GM19328 (cell line): ENCODE measurements at regions not wholly inside any gene's neighbourhood (a gene's known extent, or its start where the extent isn't known, plus 50 kb on each side); places are given as distances from the start of the nearest gene placed in this dataset.

Experiments
- ATAC-seq: cut with Tn5 transposase; IDR thresholded peaks from one replicate; pipeline ENCODE4 v1.9.1; 2021; ENCODE audit warnings: mild to moderate bottlenecking, moderate library complexity; ENCODE audit not compliant: unreplicated experiment

- ATAC-seq: no peak
Observed at GRCh38 chr3:194801461-194802432, 116.1 kb downstream of the FAM43A start.

DNA sequence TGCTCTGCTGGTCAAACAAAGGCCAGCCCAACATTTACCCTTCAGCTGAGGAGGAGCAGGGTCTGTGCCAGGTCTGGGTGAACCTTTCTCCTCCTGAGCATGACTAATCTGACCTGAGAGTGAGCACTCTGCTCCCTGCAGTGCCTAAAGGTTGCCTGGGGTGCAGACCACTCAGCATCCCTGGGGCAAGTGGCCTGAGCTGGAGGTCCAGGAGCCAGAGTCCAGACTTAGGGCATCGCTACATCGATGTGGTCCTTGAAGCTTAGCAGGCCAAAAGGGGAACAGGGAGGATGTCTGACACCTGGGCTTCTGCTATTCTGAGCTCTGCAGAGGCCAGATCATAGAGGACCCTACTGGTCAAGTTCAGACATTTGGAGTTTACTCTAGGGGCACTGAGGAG lies 119.1 kb downstream of the FAM43A start:
- ATAC-seq: no peak

DNA sequence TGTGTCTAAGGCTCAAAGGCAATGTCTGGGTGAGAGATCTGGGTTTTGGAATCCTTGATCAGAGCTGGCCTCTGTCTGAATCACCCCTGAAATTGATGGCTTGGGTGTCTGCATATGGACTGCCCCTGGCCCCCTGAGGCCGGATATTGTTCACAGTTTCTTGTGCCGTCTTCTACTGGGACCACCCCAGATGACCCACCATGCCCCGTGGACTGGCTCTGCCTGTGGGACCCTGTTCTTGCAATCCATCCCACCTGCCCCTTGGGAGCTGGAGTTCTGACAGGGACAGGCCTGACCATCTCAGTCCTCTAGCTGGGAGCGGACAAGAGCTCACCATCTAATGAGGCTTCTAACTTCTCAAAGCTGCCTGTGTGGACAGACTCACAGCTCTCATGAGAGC lies 119.9 kb downstream of the FAM43A start:
- no peak for ATAC-seq

GRCh38 chr3:194806991-194807630 lies 121.4 kb downstream of the FAM43A start:
- no peak for ATAC-seq

GRCh38 chr3:194808640-194809097 lies 123.0 kb downstream of the FAM43A start:
- ATAC-seq: no peak

DNA sequence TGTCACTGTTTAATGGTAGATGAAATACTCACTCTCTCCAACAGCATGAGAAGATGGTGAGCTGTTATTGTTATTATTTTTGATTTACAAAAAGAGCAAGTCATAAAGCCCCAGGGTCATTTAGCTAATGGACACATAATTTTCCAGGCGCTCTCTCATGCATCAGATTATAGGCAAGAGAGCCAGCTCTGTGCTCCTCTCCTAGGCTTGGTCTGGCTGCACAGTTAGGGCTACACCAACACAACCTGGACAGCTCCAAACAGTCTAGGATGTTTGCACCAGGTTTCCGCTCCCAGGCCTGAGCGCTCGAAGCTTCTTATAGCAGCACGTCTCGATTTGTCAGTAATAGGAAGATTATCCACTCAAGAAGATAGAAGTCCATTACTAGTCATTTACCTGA lies 123.7 kb downstream of the FAM43A start:
- no peak for ATAC-seq

- ATAC-seq: no peak
Observed at GRCh38 chr3:194810076-194810475, 124.4 kb downstream of the FAM43A start.

- ATAC-seq: no peak
Observed at GRCh38 chr3:194811118-194811517, 125.4 kb downstream of the FAM43A start.

GRCh38 chr3:194812176-194812575 lies 126.5 kb downstream of the FAM43A start:
- no peak for ATAC-seq

DNA sequence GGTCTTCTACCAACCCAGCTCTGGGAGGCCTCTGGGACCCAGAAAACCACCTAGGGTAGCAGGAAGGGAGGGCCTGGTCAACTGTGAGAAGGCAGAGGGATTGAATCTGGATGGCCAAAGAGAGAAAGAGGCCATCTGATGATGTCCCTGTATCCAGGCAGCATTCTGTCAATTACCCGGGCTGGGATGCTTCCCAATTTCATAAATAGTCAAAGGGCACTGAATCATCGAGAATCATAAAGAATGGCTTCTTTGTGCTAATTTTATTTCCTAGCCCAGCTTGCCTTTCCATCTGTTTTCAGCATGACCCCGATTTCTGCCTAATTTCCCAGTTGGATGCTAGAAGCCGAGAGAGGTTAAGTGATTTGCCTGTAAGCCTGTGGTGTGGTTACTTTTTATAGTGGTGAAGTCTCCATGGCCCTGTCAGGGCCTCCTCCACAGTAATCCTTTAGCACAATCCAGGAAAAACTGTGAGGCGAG lies 129.2 kb downstream of the FAM43A start:
- no peak for ATAC-seq

DNA sequence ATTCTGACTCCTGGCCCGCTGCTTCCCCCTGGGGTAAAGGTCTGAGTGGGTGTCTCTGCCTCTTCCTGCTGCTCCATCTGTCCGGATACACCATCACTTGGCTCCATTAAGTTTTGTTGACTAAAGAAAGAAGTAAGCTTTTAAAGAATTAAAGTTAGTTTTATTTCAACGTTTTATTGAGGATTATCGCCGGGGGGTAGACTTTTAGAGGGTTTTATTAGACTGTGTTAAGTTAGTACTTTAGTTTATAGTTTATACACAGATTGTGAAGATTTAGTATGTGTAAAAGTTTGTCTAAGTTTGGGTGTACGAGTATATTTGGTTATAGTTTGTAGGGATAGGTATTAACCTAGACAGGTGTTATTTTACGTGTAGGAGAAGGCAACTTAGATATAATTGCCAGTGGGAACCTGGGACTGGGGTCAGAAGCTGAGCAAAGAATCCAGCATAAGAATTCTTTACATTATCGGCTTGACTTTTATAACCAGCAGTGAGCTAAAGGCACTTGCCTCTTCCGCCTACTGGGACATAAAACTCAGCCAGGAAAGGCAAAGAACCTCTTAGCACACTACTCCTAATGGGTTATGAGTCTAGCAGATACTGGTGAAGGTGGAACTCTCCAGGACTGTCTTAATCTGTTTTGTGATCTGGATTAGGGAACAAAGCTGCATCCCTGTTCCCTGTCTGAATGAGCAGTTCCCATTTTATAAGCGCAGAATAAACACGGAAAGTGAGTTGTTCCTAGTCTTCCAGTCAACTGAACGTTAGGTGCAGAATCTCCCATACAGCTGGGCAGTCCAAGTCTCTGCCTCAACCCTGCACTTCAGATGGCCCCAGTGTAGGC lies 131.3 kb downstream of the FAM43A start:
- no peak for ATAC-seq

GRCh38 chr3:194817592-194817930 lies 131.9 kb downstream of the FAM43A start:
- ATAC-seq: no peak

- ATAC-seq: no peak
Observed at GRCh38 chr3:194817936-194818335, 132.3 kb downstream of the FAM43A start.

GRCh38 chr3:194824100-194824499 lies 138.4 kb downstream of the FAM43A start:
- ATAC-seq: no peak

DNA sequence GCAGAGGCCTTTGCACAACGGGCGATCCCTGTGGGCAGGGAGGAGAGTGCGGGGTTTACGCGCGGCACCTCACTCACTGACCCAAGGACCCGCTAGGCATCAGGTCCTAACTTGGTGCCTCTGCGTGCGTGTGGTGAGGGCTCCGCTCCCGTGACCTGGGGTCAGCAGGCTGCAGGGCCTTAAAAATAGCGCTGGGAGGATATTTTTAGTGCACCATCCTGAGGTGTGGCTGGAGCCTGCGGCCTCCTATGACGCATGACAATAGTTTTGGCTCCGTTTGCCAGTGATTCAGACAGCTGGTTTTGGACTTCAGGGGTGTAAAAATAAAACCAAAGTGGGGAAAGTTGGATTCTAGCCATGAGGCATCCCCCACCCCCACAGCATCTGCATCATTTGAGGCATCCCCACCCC lies 139.0 kb downstream of the FAM43A start:
- no peak for ATAC-seq

DNA sequence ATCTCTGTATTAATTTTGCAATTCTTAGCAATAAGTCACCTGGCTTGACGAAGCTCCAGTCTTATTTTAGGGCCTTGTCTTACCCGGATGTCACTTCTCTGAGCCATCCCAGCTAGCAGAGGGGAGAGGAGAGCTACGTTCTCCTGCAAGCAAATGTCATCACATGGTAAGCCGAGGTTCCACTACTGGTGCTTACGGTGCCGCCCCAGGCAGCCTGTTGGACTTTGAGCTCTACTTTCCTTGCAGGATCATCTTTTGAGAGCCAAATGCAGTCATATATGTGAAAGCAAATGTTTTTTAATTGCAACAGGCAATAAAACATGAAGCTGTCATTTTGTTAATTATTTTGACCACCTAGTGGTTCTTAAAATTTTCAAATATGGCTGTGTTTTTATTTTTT lies 140.9 kb downstream of the FAM43A start:
- ATAC-seq: no peak

DNA sequence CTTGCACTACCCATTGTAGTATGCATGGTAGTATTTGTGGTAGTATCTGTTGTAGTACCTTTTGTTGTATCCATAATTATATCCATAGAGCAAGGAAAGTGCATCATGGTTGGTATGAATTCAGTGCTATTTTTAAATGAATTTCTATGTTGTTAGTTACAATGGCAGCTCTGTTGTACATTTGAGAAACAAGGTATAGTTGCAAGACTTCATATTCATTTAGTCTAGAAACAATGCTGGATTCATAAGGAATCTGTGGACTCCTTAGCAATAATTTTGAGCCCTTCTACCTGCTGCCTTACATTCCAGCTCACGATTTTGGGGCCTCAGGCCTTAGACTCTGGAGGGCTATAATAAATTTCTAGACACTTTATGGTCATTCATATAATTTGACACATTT lies 141.8 kb downstream of the FAM43A start:
- ATAC-seq: no peak

- no peak for ATAC-seq
Observed at GRCh38 chr3:194828116-194828515, 142.4 kb downstream of the FAM43A start.

- ATAC-seq: no peak
Observed at GRCh38 chr3:194828926-194829325, 143.2 kb downstream of the FAM43A start.

- no peak for ATAC-seq
Observed at GRCh38 chr3:194830401-194830800, 144.7 kb downstream of the FAM43A start.

DNA sequence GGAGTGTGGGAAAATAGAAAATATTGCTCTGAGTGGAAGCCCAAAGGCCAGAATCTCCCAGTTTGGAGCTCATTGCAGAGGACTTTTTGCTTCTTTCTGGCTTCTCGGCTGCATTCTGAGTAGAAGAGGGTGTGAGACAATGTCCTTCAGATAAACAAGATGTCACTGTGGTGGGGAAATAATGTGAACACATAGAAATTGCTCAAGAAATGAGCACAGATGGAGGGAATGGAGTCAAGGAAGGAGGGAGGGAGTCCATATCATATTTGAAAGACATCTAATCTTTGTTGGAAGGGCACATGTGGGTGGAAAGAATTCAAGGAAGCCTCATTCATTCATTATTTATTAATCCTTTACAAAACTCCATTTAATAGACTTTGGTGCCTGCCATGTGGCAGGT lies 145.3 kb downstream of the FAM43A start:
- ATAC-seq: no peak
